ENCODE measurements at regions not wholly inside any gene's neighbourhood (a gene's known extent, or its start where the extent isn't known, plus 50 kb on each side); places are given as distances from the start of the nearest gene placed in this dataset.

DNA sequence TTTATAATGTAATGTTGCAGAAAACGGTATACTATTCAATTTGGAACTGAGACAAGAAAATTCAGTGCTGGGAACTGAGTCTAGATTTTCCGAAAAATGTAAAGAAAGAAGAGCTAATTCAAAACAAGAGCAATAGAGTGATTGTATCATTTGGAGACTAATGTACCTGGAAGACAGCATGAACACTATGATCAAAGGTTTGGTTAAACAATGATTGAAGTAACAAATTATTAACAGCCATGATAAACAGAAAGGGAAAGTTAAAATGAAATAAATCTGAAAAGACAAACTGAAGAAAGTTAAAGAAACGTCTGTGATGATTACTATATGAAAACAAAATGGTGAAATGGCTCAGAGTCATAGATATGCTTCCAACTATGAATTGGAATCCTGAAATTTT, 300.6 kb upstream of the MPDZ start:
- Histone ChIP-seq H3K9me3 (ENCODE audit: low read depth, low read length) (no peaks in the 10 kb centered on the region), H3K36me3 (ENCODE audit: insufficient read depth, low read length) (no peaks in the 10 kb centered on the region), H3K27ac (no peak overlapping the region), H3K9ac (ENCODE audit: insufficient read length) (no peak overlapping the region), H3K4me3 (no peak overlapping the region)
- DNase-seq (ENCODE audit: low read depth, low spot score) = no peak
- TF ChIP-seq POLR2AphosphoS5 (IDR thresholded peaks at IDR 0.05; ENCODE audit: borderline replicate concordance, low read depth, low read length) = no peak
- no peak for TF ChIP-seq FOXP2 (optimal IDR thresholded peaks at IDR 0.05; ENCODE audit: control extremely low read depth, extremely low read length, insufficient read depth)
- no peak for TF ChIP-seq EZH2 (IDR thresholded peaks at IDR 0.05)

DNA sequence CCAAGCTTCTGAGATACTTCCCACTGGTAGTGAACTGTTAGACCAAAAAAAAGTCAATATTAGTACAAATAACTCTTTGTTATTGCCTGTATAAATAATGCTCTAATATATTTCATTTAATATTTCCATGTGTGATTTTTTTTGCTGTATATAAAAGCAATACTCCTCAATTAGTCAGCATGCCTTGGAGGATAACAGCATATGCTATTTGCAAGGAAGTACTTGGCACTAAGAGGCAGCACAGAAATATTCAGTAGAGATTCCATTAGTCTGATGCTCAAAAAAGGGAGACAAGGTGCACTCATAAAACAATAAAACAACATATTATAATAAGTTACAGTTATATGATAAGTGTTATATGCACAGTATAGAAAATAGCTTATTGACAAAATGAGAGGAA, 296.6 kb upstream of the MPDZ start:
- Histone ChIP-seq H3K9me3 (ENCODE audit: low read depth, low read length) (no peaks in the 10 kb centered on the region), H3K36me3 (ENCODE audit: insufficient read depth, low read length) (no peaks in the 10 kb centered on the region), H3K4me3 (no peak overlapping the region), H3K27ac (no peak overlapping the region), H3K9ac (ENCODE audit: insufficient read length) (no peak overlapping the region)
- TF ChIP-seq EZH2 (IDR thresholded peaks at IDR 0.05) (no peak), POLR2AphosphoS5 (IDR thresholded peaks at IDR 0.05; ENCODE audit: borderline replicate concordance, low read depth, low read length) (no peak), FOXP2 (optimal IDR thresholded peaks at IDR 0.05; ENCODE audit: control extremely low read depth, extremely low read length, insufficient read depth) (no peak)
- DNase-seq (ENCODE audit: low read depth, low spot score) = no peak

DNA sequence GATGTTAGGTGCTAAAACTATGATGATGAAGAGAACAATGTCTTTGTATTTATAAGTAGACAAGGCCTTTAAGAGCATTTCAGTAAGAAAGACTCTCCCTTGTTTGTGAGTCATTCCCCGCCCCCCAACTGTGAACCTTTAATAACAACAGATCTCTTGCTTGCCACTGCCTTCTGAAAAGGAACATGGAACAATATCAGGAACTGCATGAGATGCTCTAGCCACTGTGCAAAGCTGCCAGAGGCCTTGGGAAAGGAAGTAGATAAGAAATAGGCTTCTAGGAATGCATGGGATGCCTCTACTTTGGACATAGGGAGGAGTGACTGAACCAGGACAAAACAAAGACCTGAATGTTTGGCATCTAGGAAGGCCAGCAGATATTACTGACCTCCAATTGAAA, 296.1 kb upstream of the MPDZ start:
- TF ChIP-seq FOXP2 (optimal IDR thresholded peaks at IDR 0.05; ENCODE audit: control extremely low read depth, extremely low read length, insufficient read depth) = no peak
- no peak for TF ChIP-seq POLR2AphosphoS5 (IDR thresholded peaks at IDR 0.05; ENCODE audit: borderline replicate concordance, low read depth, low read length)
- no peak for TF ChIP-seq EZH2 (IDR thresholded peaks at IDR 0.05)
- H3K9ac ChIP-seq (ENCODE audit: insufficient read length) = no peak overlapping the region
- H3K9me3 ChIP-seq (ENCODE audit: low read depth, low read length) = no peaks in the 10 kb centered on the region
- H3K4me3 ChIP-seq = no peak overlapping the region
- no peak overlapping the region for H3K27ac ChIP-seq
- H3K36me3 ChIP-seq (ENCODE audit: insufficient read depth, low read length) = no peaks in the 10 kb centered on the region
- DNase-seq (ENCODE audit: low read depth, low spot score) = no peak

DNA sequence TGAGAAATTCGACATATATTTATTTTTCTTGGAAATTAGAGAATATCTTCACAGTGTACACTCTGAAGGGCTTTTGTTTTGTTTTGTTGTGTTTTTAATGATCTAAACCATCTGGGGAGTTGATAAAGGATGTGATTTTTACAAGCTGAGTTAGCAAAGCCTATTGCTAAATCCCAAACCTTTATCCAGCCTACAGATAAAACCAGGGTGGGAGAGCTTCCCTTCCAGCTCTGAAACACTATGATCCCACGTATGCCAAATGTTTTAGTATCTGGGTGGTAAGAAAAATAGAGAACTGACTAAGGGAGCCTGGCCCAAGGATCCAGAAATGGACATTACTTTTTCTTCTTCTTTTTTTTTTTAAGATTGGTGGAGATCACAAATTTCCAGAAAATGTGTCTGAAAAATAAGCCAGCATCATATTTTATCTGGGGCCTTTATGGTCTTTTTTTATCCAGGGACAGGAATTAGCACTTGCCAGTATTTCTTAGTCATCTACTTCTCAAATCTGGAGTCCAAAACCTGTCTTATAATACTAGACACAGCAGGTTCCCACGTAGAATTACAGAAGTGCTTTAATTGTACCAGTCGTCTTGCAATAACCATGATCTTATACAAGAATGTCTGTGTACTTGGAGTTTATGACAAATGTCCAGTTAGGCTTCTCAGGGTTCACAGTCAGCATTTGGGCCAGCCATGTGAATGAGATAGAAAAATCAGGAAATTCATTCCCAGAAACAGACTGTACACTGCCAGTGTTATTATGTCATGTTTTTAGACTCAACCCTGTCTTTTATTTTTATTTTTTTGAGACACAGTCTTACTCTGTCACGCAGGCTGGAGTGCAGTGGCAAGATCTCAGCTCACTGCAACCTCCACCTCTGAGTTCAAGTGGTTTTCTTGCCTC, 290.8 kb upstream of the MPDZ start:
- Histone ChIP-seq H3K9ac (ENCODE audit: insufficient read length) (no peak overlapping the region), H3K9me3 (ENCODE audit: low read depth, low read length) (no peaks in the 10 kb centered on the region), H3K4me3 (no peak overlapping the region), H3K36me3 (ENCODE audit: insufficient read depth, low read length) (no peaks in the 10 kb centered on the region), H3K27ac (no peak overlapping the region)
- no peak for DNase-seq (ENCODE audit: low read depth, low spot score)
- no peak for TF ChIP-seq FOXP2 (optimal IDR thresholded peaks at IDR 0.05; ENCODE audit: control extremely low read depth, extremely low read length, insufficient read depth)
- no peak for TF ChIP-seq EZH2 (IDR thresholded peaks at IDR 0.05)
- TF ChIP-seq POLR2AphosphoS5 (IDR thresholded peaks at IDR 0.05; ENCODE audit: borderline replicate concordance, low read depth, low read length) = no peak

DNA sequence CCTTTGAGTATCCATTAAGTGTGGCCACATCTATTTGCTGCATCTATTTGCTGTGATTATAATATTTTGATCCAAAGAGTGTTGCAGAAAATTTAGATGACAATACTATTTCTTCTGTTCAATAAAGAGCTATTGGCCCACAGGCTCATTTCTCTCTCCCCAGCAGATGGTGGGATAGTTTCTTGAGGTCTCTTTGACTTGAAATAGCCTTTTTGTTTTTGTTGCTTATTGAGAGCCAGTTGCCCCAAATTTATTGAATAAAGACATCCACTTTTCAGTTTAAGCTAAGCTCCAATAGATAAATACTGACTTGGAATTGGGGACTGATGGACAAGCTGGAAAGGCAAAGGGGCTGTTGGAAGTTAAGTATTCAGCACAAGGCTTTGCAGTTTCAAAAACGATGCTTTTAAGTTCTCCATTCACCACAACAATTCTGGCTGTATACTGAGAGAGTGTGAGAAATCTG, 290.1 kb upstream of the MPDZ start:
- no peak for DNase-seq (ENCODE audit: low read depth, low spot score)
- H3K9ac ChIP-seq (ENCODE audit: insufficient read length) = no peak overlapping the region
- H3K4me3 ChIP-seq = no peak overlapping the region
- H3K36me3 ChIP-seq (ENCODE audit: insufficient read depth, low read length) = no peaks in the 10 kb centered on the region
- no peak overlapping the region for H3K27ac ChIP-seq
- no peaks in the 10 kb centered on the region for H3K9me3 ChIP-seq (ENCODE audit: low read depth, low read length)
- no peak for TF ChIP-seq POLR2AphosphoS5 (IDR thresholded peaks at IDR 0.05; ENCODE audit: borderline replicate concordance, low read depth, low read length)
- TF ChIP-seq FOXP2 (optimal IDR thresholded peaks at IDR 0.05; ENCODE audit: control extremely low read depth, extremely low read length, insufficient read depth) = no peak
- TF ChIP-seq EZH2 (IDR thresholded peaks at IDR 0.05) = no peak

DNA sequence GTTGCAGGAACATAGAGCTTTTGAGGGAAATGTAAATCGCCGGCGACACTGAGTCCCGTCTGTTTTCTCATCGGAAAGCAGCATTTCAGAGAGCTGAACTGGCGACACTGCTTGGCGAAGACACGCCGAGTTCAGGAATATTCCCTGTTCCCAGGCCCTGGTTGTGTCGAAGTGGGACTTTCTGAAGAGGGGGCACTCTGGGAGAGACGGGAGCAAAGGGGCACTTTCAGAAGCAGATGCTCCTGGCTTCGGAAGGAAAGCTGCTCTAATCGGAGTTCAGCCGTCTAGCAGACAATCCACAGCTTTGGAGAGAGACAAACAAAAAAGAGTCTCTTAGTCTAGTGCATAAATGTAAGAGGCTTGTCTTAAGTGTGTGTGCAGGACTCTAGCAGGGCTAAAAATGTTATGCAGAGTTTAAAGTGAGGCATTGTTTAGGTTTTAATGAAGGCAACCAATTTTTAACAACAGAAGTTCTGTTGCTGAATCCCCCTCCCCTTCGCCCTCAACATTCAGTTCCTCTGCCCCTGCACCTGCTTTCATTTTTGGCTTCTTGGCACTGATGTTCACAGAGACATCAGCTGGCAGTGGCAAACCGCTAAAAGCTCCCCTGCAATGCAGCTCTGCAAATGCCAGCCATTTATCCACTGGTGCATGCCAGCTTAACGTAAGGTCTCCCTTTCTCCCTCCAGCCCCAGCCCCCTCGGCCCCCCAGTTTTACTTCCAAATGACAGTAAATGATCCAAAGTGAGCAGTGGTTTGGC, 289.5 kb upstream of the MPDZ start:
- no peak for DNase-seq (ENCODE audit: low read depth, low spot score)
- no peaks in the 10 kb centered on the region for H3K9me3 ChIP-seq (ENCODE audit: low read depth, low read length)
- H3K4me3 ChIP-seq = no peak overlapping the region
- no peak overlapping the region for H3K9ac ChIP-seq (ENCODE audit: insufficient read length)
- H3K27ac ChIP-seq = no peak overlapping the region
- no peak for TF ChIP-seq EZH2 (IDR thresholded peaks at IDR 0.05)
- no peak for TF ChIP-seq FOXP2 (optimal IDR thresholded peaks at IDR 0.05; ENCODE audit: control extremely low read depth, extremely low read length, insufficient read depth)
- TF ChIP-seq POLR2AphosphoS5 (IDR thresholded peaks at IDR 0.05; ENCODE audit: borderline replicate concordance, low read depth, low read length) = no peak
- no peaks in the 10 kb centered on the region for H3K36me3 ChIP-seq (ENCODE audit: insufficient read depth, low read length)

DNA sequence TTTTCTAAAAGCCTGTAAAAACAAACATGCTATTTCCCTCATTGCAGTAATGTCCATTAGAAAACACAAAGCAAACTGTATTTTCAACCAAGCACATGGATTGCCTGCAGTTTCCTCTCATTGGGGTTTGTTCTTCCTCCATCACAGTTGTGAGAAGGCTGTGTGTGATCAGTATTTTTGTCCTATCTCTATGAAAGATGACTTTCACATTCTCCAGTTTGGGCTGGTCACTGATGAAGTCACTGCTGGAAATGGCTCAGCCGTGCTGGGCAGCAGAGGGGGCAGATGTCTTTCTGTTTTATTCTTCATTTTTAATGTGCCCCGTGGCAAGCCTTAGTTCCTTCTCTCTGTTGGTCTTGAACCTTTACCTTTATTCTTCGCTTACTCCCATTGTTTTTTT, 288.9 kb upstream of the MPDZ start:
- no peak for TF ChIP-seq FOXP2 (optimal IDR thresholded peaks at IDR 0.05; ENCODE audit: control extremely low read depth, extremely low read length, insufficient read depth)
- no peak for TF ChIP-seq POLR2AphosphoS5 (IDR thresholded peaks at IDR 0.05; ENCODE audit: borderline replicate concordance, low read depth, low read length)
- TF ChIP-seq EZH2 (IDR thresholded peaks at IDR 0.05) = no peak
- H3K27ac ChIP-seq = no peak overlapping the region
- H3K4me3 ChIP-seq = no peak overlapping the region
- no peak overlapping the region for H3K9ac ChIP-seq (ENCODE audit: insufficient read length)
- H3K9me3 ChIP-seq (ENCODE audit: low read depth, low read length) = no peaks in the 10 kb centered on the region
- no peak for DNase-seq (ENCODE audit: low read depth, low spot score)
- H3K36me3 ChIP-seq (ENCODE audit: insufficient read depth, low read length) = no peaks in the 10 kb centered on the region

DNA sequence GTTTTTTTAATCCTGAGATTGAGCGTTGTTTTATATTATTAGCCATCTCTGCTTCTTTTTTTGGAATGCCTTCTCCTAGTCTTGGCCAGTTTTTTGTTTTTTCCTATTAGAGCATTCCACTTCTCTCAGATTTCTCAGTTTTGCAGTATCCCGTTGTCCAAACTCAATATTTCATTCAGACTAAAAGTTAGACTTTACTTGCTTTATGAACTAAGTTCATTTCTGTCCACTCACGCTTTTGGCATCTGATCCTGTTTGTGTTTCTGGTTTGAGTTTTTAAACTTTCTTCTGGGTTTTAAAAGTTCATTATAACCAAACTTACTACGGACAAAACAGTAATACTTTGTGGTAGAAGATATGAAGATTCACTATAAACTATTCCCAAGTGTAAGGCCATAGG, 288.3 kb upstream of the MPDZ start:
- no peak overlapping the region for H3K9ac ChIP-seq (ENCODE audit: insufficient read length)
- no peaks in the 10 kb centered on the region for H3K36me3 ChIP-seq (ENCODE audit: insufficient read depth, low read length)
- no peak overlapping the region for H3K27ac ChIP-seq
- no peak overlapping the region for H3K4me3 ChIP-seq
- no peak for DNase-seq (ENCODE audit: low read depth, low spot score)
- TF ChIP-seq FOXP2 (optimal IDR thresholded peaks at IDR 0.05; ENCODE audit: control extremely low read depth, extremely low read length, insufficient read depth) = no peak
- TF ChIP-seq EZH2 (IDR thresholded peaks at IDR 0.05) = no peak
- no peak for TF ChIP-seq POLR2AphosphoS5 (IDR thresholded peaks at IDR 0.05; ENCODE audit: borderline replicate concordance, low read depth, low read length)
- no peaks in the 10 kb centered on the region for H3K9me3 ChIP-seq (ENCODE audit: low read depth, low read length)

All from SK-N-MC (cell line).